Mesothelial cell of epicardium (in vitro differentiated cells): ENCODE measurements at regions not wholly inside any gene's neighbourhood (a gene's known extent, or its start where the extent isn't known, plus 50 kb on each side); places are given as distances from the start of the nearest gene placed in this dataset.

Source experiments
- DNase-seq, 2 experiments: peaks; one replicate each; pipeline ENCODE4 v3.0.0; 2021; ENCODE audit warnings: low spot score in 2 of 2; ENCODE audit not compliant: unreplicated experiment in 2 of 2
- H3K27ac Mint-ChIP-seq: 2 replicates; pipeline ENCODE4 v1.8.0; 2021; ENCODE audit warnings: mixed read lengths
- H3K27me3 Mint-ChIP-seq: 2 replicates; pipeline ENCODE4 v1.8.0; 2021; ENCODE audit warnings: low read depth, mixed read lengths
- H3K36me3 Mint-ChIP-seq: 2 replicates; pipeline ENCODE4 v1.8.0; 2021; ENCODE audit warnings: mixed read lengths
- H3K4me1 Mint-ChIP-seq: 2 replicates; pipeline ENCODE4 v1.8.0; 2021; ENCODE audit warnings: mixed read lengths
- H3K4me3 Mint-ChIP-seq: 2 replicates; pipeline ENCODE4 v1.8.0; 2021; ENCODE audit warnings: mild to moderate bottlenecking, moderate library complexity, mixed read lengths
- H3K9me3 Mint-ChIP-seq: 2 replicates; pipeline ENCODE4 v1.8.0; 2021; ENCODE audit warnings: mixed read lengths
- TF ChIP-seq, protein P1 (sequence below): fragments of 200-600 bp; sonication (generic); IDR thresholded peaks from one replicate; pipeline ENCODE4 v1.5.0; 2021; ENCODE audit warnings: antibody characterized with exemption; ENCODE audit not compliant: unreplicated experiment

GRCh38 chr4:55723403-55723802 is 87.3 kb upstream of the NMU start:
- Mint-ChIP-seq H3K4me3 (no peak overlapping the region), H3K36me3 (no peaks in the 10 kb centered on the region), H3K4me1 (no peaks in the 10 kb centered on the region), H3K9me3 (peaks cover 3% of the 10 kb centered on the region), H3K27ac (no peak overlapping the region), H3K27me3 (peaks cover 7% of the 10 kb centered on the region)
- TF ChIP-seq, protein P1, sequence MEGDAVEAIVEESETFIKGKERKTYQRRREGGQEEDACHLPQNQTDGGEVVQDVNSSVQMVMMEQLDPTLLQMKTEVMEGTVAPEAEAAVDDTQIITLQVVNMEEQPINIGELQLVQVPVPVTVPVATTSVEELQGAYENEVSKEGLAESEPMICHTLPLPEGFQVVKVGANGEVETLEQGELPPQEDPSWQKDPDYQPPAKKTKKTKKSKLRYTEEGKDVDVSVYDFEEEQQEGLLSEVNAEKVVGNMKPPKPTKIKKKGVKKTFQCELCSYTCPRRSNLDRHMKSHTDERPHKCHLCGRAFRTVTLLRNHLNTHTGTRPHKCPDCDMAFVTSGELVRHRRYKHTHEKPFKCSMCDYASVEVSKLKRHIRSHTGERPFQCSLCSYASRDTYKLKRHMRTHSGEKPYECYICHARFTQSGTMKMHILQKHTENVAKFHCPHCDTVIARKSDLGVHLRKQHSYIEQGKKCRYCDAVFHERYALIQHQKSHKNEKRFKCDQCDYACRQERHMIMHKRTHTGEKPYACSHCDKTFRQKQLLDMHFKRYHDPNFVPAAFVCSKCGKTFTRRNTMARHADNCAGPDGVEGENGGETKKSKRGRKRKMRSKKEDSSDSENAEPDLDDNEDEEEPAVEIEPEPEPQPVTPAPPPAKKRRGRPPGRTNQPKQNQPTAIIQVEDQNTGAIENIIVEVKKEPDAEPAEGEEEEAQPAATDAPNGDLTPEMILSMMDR = no peak
- no peak for DNase-seq

- Mint-ChIP-seq H3K9me3 (peaks cover 7% of the 10 kb centered on the region), H3K27ac (no peak overlapping the region), H3K27me3 (peaks cover 7% of the 10 kb centered on the region), H3K36me3 (no peaks in the 10 kb centered on the region), H3K4me1 (no peaks in the 10 kb centered on the region), H3K4me3 (no peak overlapping the region)
- DNase-seq = no peak
- TF ChIP-seq, protein P1 = no peak
These were observed 89.0 kb upstream of the NMU start for GRCh38 chr4:55725057-55725456.

DNA sequence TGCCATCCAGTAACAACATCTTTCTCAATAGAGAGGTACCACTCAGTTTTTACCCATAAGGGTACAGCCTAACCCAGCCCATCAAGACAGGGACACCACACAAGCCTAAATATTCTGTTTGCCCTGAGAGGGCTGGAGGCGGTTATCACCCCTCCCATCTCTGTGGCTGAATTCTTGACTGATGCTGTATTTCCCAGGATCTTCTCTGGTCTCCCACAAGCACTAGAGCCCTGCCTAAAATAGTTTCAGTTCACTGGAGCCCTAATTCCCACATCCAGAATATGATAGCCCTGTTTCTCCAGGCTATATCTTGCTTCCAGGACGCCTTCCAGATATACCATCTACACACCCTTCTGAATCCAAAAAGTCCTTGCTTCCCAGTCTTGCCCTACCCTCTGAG is 91.6 kb upstream of the NMU start:
- Mint-ChIP-seq H3K4me1 (peaks cover 4% of the 10 kb centered on the region), H3K36me3 (no peaks in the 10 kb centered on the region), H3K4me3 (no peak overlapping the region), H3K27ac (no peak overlapping the region), H3K27me3 (peaks cover 9% of the 10 kb centered on the region), H3K9me3 (peaks cover 7% of the 10 kb centered on the region)
- no peak for DNase-seq
- TF ChIP-seq, protein P1 = no peak

DNA sequence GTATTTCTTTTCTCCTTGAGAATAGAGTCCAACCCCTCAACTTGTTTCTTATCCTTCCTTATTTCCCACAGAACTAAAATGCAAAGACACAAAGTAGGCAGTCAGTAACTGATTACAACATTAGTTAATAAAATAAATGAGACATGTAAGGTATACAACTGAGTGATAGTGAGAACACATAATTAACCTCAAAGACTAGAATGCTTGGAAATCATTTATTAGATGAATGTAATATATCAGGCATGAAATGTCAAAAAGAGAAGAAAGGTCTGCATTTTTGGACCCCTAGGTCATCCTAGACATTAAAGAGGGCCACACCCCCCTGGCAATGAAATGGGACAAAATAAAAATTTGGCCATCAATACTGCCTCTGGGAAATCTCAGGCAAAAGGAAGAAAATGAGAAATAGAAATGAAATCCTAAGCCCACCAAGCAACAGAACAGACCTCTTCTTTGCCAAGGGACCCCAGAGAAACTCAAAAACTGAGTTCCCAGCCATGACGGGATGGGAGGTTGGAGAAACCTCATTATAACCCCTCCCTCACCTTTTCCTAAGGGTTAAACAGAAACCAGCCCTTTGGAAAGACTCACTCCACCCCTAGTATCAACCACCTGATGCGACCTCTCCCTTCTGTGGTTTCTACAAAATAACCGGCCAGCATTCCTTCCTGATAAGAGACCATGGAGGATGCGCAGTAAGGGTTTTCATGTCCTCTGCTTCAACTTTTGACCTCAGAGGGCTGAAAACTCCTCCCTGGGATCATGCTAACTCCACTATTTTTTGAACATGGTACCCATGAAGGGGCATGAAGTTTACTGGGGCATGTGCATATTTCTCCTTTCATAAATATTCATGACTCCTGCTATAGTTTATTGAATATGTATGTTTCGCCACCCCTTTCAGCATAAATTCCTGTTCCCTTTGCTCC is 90.0 kb upstream of the EXOC1L start:
- no peaks in the 10 kb centered on the region for H3K36me3 Mint-ChIP-seq
- no peak overlapping the region for H3K4me3 Mint-ChIP-seq
- H3K27ac Mint-ChIP-seq = no peak overlapping the region
- TF ChIP-seq, protein P1 = no peak
- peaks cover 7% of the 10 kb centered on the region for H3K9me3 Mint-ChIP-seq
- peaks cover 5% of the 10 kb centered on the region for H3K27me3 Mint-ChIP-seq
- no peak for DNase-seq
- H3K4me1 Mint-ChIP-seq = peaks cover 4% of the 10 kb centered on the region

- Mint-ChIP-seq H3K4me3 (no peak overlapping the region), H3K27ac (no peak overlapping the region), H3K36me3 (no peaks in the 10 kb centered on the region), H3K4me1 (peaks cover 4% of the 10 kb centered on the region), H3K27me3 (peaks cover 7% of the 10 kb centered on the region), H3K9me3 (peaks cover 7% of the 10 kb centered on the region)
- TF ChIP-seq, protein P1 = no peak
- DNase-seq = no peak
These were observed 89.2 kb upstream of the EXOC1L start for GRCh38 chr4:55730280-55730931.
